NT2/D1 (cell line): ENCODE measurements at regions not wholly inside any gene's neighbourhood (a gene's known extent, or its start where the extent isn't known, plus 50 kb on each side); places are given as distances from the start of the nearest gene placed in this dataset.

Experiments
- SUZ12 ChIP-seq: IDR thresholded peaks from 2 replicates; pipeline ENCODE4 v1.6.1; 2011; ENCODE audit not compliant: insufficient read length, insufficient read depth; ENCODE audit errors: extremely low read depth
- YY1 ChIP-seq: IDR thresholded peaks from 2 replicates; pipeline ENCODE4 v1.6.1; 2011; ENCODE audit not compliant: insufficient read length, insufficient read depth

DNA sequence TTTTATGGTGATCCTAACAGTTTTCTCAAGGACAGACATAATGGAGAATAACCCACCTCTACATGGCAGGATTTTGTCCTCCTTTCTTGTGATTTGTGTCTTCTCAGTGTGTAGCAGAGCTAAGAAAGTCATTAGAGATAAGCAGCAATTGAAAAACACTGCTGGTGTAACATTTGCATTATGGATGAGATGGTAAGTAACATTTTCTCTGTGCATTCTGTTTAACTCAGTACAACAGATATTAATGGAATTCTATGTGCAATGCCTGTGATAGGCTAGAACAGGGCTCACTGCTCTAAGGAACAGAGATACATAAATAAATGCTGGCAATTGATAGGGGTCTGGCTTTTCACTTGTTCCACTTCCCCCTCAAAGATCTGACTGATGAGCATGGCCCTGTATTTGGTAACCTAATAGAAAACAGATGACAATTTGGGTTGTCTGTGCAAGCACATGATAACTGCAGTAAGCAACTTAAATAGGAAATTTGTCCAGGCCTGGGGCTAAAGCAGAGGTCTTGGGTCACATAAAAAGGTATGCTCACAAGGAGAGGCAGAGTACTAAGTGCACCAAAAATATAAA is 560.3 kb upstream of the POM121L12 start:
- TF ChIP-seq YY1 = no peak
- no peak for TF ChIP-seq SUZ12
